ENCODE measurements at regions not wholly inside any gene's neighbourhood (a gene's known extent, or its start where the extent isn't known, plus 50 kb on each side); places are given as distances from the start of the nearest gene placed in this dataset.

GRCh38 chr10:33669904-33670303 lies 335.4 kb upstream of the NRP1 start:
- TF ChIP-seq REST (IDR thresholded peaks at IDR 0.05; ENCODE audit: insufficient read depth in 1 of 2, low read depth in 2 of 2, low read length in 2 of 2): no peak
- TF ChIP-seq POLR2AphosphoS5 (IDR thresholded peaks at IDR 0.05; ENCODE audit: low read depth, low read length): no peak
- TF ChIP-seq TAF1 (IDR thresholded peaks at IDR 0.05; ENCODE audit: borderline replicate concordance, insufficient read depth, low read length): no peak
- no peak for TF ChIP-seq SIN3A (IDR thresholded peaks at IDR 0.05; ENCODE audit: borderline replicate concordance, insufficient read depth, low read length)

Data from PFSK-1 (cell line).